ENCODE measurements at regions not wholly inside any gene's neighbourhood (a gene's known extent, or its start where the extent isn't known, plus 50 kb on each side); places are given as distances from the start of the nearest gene placed in this dataset.

DNA sequence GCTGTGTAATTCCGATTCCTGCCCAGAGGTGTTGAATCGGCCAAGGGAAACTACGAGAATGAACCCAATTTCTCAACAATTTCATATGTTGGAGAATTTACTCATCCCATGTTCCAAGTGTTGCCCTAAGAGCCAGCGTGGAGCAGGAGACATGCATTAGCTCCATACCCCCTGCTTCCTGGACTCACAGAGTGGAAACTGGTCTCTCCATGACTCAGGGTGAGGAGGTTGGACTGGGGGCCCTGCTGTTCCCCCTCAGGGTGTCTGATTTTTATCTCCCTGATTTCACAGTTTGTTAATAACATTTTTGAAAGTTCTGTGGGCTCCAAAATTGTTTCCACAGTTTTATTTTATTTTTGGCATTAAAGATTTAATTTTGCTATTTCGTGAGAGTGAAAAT is 183.0 kb upstream of the SFRP2 start:
- TF ChIP-seq, protein P1, sequence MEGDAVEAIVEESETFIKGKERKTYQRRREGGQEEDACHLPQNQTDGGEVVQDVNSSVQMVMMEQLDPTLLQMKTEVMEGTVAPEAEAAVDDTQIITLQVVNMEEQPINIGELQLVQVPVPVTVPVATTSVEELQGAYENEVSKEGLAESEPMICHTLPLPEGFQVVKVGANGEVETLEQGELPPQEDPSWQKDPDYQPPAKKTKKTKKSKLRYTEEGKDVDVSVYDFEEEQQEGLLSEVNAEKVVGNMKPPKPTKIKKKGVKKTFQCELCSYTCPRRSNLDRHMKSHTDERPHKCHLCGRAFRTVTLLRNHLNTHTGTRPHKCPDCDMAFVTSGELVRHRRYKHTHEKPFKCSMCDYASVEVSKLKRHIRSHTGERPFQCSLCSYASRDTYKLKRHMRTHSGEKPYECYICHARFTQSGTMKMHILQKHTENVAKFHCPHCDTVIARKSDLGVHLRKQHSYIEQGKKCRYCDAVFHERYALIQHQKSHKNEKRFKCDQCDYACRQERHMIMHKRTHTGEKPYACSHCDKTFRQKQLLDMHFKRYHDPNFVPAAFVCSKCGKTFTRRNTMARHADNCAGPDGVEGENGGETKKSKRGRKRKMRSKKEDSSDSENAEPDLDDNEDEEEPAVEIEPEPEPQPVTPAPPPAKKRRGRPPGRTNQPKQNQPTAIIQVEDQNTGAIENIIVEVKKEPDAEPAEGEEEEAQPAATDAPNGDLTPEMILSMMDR (conservative IDR thresholded peaks at IDR 0.05; ENCODE audit: low read depth, low read length) = no peak
- no peak for TF ChIP-seq EZH2 (IDR thresholded peaks at IDR 0.05; ENCODE audit: low read length, unreplicated experiment)
- TF ChIP-seq EZH2phosphoT487 (IDR thresholded peaks at IDR 0.05; ENCODE audit: borderline replicate concordance, low read length) = no peak
- Histone ChIP-seq H4K20me1 (ENCODE audit: low read length) (no peaks in the 10 kb centered on the region), H3F3A (ENCODE audit: low read length, unreplicated experiment) (no peaks in the 10 kb centered on the region), H3K27me3 (ENCODE audit: low read length) (no peaks in the 10 kb centered on the region; the same call in 1 of the 2 replicates), H3K9ac (ENCODE audit: low read length) (no peak overlapping the region), H3K4me2 (ENCODE audit: low read length) (no peak overlapping the region), H3K79me2 (ENCODE audit: low read length) (no peaks in the 10 kb centered on the region), H3K36me3 (ENCODE audit: low read depth, low read length) (no peaks in the 10 kb centered on the region), H3K4me1 (ENCODE audit: insufficient read depth, low read length) (no peaks in the 10 kb centered on the region), H3K4me3 (ENCODE audit: low read length) (no peak overlapping the region), H3K9me3 (ENCODE audit: low read length) (no peaks in the 10 kb centered on the region), H2AFZ (ENCODE audit: low read length) (no peak overlapping the region), H3K9me2 (replicated peaks; ENCODE audit: low read length) (no peaks in the 10 kb centered on the region), H3K27ac (ENCODE audit: low read length) (no peak overlapping the region)
- ChIA-PET POLR2A (ENCODE audit: unreplicated experiment) (no interaction called here), CTCF (no interaction called here)
- BruUV-seq (replicated peaks) = no TSS peak
- intact Hi-C loops (cut with micrococcal nuclease) = no loop called here
- DNase-seq (no peak), ATAC-seq (no peak)

DNA sequence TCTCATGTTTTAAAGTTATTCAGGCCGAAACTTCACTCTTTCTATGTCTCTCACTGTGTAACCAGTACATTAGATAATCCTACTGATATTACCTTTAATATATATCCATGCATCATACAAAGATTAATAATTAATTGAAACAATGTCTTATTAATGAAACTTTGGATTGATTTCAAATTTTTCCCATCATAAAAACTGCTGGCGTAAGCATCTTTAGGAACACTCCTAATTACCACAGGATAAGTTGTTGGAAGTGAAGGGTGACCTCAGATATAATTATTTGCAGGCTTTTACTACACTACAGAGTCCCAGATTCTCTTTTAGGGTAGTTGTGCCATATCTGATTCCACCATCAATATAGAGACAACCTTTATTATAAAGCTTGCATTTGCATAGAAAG is 181.3 kb upstream of the SFRP2 start:
- DNase-seq = no peak
- Histone ChIP-seq H3K9me2 (replicated peaks; ENCODE audit: low read length) (no peaks in the 10 kb centered on the region), H3K4me2 (ENCODE audit: low read length) (no peak overlapping the region), H3K36me3 (ENCODE audit: low read depth, low read length) (no peaks in the 10 kb centered on the region), H3K9me3 (ENCODE audit: low read length) (no peaks in the 10 kb centered on the region), H3F3A (ENCODE audit: low read length, unreplicated experiment) (no peaks in the 10 kb centered on the region), H3K4me3 (ENCODE audit: low read length) (no peak overlapping the region), H3K27me3 (ENCODE audit: low read length) (no peaks in the 10 kb centered on the region; the same call in 1 of the 2 replicates), H3K27ac (ENCODE audit: low read length) (no peak overlapping the region), H3K4me1 (ENCODE audit: insufficient read depth, low read length) (no peaks in the 10 kb centered on the region), H4K20me1 (ENCODE audit: low read length) (no peaks in the 10 kb centered on the region), H3K9ac (ENCODE audit: low read length) (no peak overlapping the region), H3K79me2 (ENCODE audit: low read length) (no peaks in the 10 kb centered on the region), H2AFZ (ENCODE audit: low read length) (no peak overlapping the region)
- intact Hi-C loops (cut with micrococcal nuclease) = no loop called here
- ATAC-seq = no peak
- CTCF ChIA-PET = no interaction called here
- TF ChIP-seq EZH2 (IDR thresholded peaks at IDR 0.05; ENCODE audit: low read length, unreplicated experiment) = no peak
- no peak for TF ChIP-seq EZH2phosphoT487 (IDR thresholded peaks at IDR 0.05; ENCODE audit: borderline replicate concordance, low read length)
- TF ChIP-seq, protein P1 (conservative IDR thresholded peaks at IDR 0.05; ENCODE audit: low read depth, low read length) = no peak
- POLR2A ChIA-PET (ENCODE audit: unreplicated experiment) = no interaction called here
- no TSS peak for BruUV-seq (replicated peaks)

DNA sequence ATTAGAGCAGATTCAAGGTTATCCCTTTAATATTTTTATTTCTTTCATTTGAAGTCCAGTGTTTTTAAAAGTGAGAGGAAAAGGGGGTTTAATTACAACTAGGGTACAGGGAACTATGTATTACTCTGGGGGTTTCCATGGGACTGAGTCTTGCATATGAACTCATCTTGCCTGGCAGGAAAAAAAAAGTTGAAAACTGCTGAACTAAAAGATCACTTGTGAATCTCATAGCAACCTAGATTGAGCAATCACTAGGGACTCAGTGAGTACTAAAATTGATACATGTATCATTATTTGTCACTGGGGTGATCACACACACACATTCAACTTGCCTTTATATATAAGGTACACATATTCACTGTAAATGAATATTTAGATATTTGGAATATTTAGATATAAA is 180.7 kb upstream of the SFRP2 start:
- H3K4me2 ChIP-seq (ENCODE audit: low read length) = no peak overlapping the region
- no peaks in the 10 kb centered on the region for H4K20me1 ChIP-seq (ENCODE audit: low read length)
- no peak overlapping the region for H3K4me3 ChIP-seq (ENCODE audit: low read length)
- no TSS peak for BruUV-seq (replicated peaks)
- no peak for DNase-seq
- no peak overlapping the region for H3K27ac ChIP-seq (ENCODE audit: low read length)
- H3F3A ChIP-seq (ENCODE audit: low read length, unreplicated experiment) = no peaks in the 10 kb centered on the region
- no peaks in the 10 kb centered on the region for H3K4me1 ChIP-seq (ENCODE audit: insufficient read depth, low read length)
- POLR2A ChIA-PET (ENCODE audit: unreplicated experiment) = no interaction called here
- H3K27me3 ChIP-seq (ENCODE audit: low read length) = no peaks in the 10 kb centered on the region; the same call in 1 of the 2 replicates
- no peaks in the 10 kb centered on the region for H3K9me2 ChIP-seq (replicated peaks; ENCODE audit: low read length)
- H2AFZ ChIP-seq (ENCODE audit: low read length) = no peak overlapping the region
- no peaks in the 10 kb centered on the region for H3K36me3 ChIP-seq (ENCODE audit: low read depth, low read length)
- no peak overlapping the region for H3K9ac ChIP-seq (ENCODE audit: low read length)
- ATAC-seq = no peak
- CTCF ChIA-PET = no interaction called here
- TF ChIP-seq, protein P1 (conservative IDR thresholded peaks at IDR 0.05; ENCODE audit: low read depth, low read length) = no peak
- TF ChIP-seq EZH2 (IDR thresholded peaks at IDR 0.05; ENCODE audit: low read length, unreplicated experiment) = no peak
- no peak for TF ChIP-seq EZH2phosphoT487 (IDR thresholded peaks at IDR 0.05; ENCODE audit: borderline replicate concordance, low read length)
- H3K79me2 ChIP-seq (ENCODE audit: low read length) = no peaks in the 10 kb centered on the region
- H3K9me3 ChIP-seq (ENCODE audit: low read length) = no peaks in the 10 kb centered on the region
- intact Hi-C loops (cut with micrococcal nuclease) = no loop called here
